SKM-1 (cell line): ENCODE measurements at regions not wholly inside any gene's neighbourhood (a gene's known extent, or its start where the extent isn't known, plus 50 kb on each side); places are given as distances from the start of the nearest gene placed in this dataset.

Experiments used
- DNase-seq: peaks from one replicate; lab custom pipeline; 2025; ENCODE audit not compliant: unreplicated experiment; lab: John Stamatoyannopoulos, UW

GRCh38 chr12:124096109-124096508, 123.1 kb downstream of the ZNF664 start:
- DNase-seq: no peak

- no peak for DNase-seq
These were observed 123.9 kb downstream of the ZNF664 start for GRCh38 chr12:124096869-124097434.

- DNase-seq: no peak
These were observed 124.7 kb downstream of the ZNF664 start for GRCh38 chr12:124097701-124098100.

- DNase-seq: no peak
These were observed 125.2 kb downstream of the ZNF664 start for GRCh38 chr12:124098101-124098757.

- DNase-seq: no peak
These were observed 125.9 kb downstream of the ZNF664 start for GRCh38 chr12:124098887-124099286.

GRCh38 chr12:124099661-124100060, 126.6 kb downstream of the ZNF664 start:
- no peak for DNase-seq

GRCh38 chr12:124100572-124101178, 127.7 kb downstream of the ZNF664 start:
- no peak for DNase-seq

GRCh38 chr12:124105546-124105945, 132.5 kb downstream of the ZNF664 start:
- no peak for DNase-seq

- no peak for DNase-seq
These were observed 134.3 kb downstream of the ZNF664 start for GRCh38 chr12:124107351-124107750.

GRCh38 chr12:124109760-124110159, 136.7 kb downstream of the ZNF664 start:
- no peak for DNase-seq

GRCh38 chr12:124110372-124110883, 137.4 kb downstream of the ZNF664 start:
- DNase-seq: no peak

GRCh38 chr12:124111006-124111405, 138.0 kb downstream of the ZNF664 start:
- no peak for DNase-seq

GRCh38 chr12:124114316-124114715, 141.3 kb downstream of the ZNF664 start:
- DNase-seq: no peak

- DNase-seq: no peak
These were observed 142.5 kb downstream of the ZNF664 start for GRCh38 chr12:124115496-124115895.

- DNase-seq: no peak
These were observed 143.1 kb downstream of the ZNF664 start for GRCh38 chr12:124115976-124116690.

GRCh38 chr12:124120739-124121138, 147.7 kb downstream of the ZNF664 start:
- DNase-seq: no peak

- no peak for DNase-seq
These were observed 149.7 kb downstream of the ZNF664 start for GRCh38 chr12:124122722-124123121.

GRCh38 chr12:124123296-124124000, 150.4 kb downstream of the ZNF664 start:
- DNase-seq: no peak

- no peak for DNase-seq
These were observed 152.3 kb downstream of the ZNF664 start for GRCh38 chr12:124125203-124125871.

- DNase-seq: no peak
These were observed 154.1 kb downstream of the ZNF664 start for GRCh38 chr12:124126950-124127655.
